GM20000 (cell line): ENCODE measurements at regions not wholly inside any gene's neighbourhood (a gene's known extent, or its start where the extent isn't known, plus 50 kb on each side); places are given as distances from the start of the nearest gene placed in this dataset.

Experiments
- DNase-seq: peaks from one replicate; pipeline ENCODE4 v3.0.0; 2012; ENCODE audit warnings: low spot score
- TF ChIP-seq, protein P1 (sequence below): IDR thresholded peaks from 2 replicates; pipeline ENCODE4 v1.5.1; 2012; ENCODE audit warnings: mild to moderate bottlenecking, control low read depth; ENCODE audit errors: extremely low read depth, missing control alignments

DNA sequence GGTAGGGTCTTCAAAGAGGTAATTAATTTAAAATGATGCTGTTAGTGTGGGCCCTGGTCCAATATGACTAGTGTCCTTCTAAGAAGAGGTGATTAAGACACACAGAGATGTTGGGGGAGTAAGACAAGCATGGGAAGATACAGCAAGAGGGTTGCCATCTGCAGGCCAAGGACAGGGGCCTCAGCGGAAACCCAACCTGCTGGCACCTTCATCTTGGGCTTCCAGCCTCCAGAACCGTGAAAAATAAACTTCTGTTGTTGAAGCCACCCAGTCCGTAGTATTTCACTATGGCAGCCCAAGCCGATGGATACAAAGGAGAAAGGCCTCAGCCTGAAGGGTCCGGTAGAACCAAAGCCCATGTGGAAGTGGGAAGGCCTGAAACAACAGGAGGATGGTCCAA lies 161.7 kb upstream of the UBE2E1 start:
- no peak for DNase-seq

GRCh38 chr3:23644676-23645075 lies 161.1 kb upstream of the UBE2E1 start:
- TF ChIP-seq, protein P1, sequence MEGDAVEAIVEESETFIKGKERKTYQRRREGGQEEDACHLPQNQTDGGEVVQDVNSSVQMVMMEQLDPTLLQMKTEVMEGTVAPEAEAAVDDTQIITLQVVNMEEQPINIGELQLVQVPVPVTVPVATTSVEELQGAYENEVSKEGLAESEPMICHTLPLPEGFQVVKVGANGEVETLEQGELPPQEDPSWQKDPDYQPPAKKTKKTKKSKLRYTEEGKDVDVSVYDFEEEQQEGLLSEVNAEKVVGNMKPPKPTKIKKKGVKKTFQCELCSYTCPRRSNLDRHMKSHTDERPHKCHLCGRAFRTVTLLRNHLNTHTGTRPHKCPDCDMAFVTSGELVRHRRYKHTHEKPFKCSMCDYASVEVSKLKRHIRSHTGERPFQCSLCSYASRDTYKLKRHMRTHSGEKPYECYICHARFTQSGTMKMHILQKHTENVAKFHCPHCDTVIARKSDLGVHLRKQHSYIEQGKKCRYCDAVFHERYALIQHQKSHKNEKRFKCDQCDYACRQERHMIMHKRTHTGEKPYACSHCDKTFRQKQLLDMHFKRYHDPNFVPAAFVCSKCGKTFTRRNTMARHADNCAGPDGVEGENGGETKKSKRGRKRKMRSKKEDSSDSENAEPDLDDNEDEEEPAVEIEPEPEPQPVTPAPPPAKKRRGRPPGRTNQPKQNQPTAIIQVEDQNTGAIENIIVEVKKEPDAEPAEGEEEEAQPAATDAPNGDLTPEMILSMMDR = no peak
- no peak for DNase-seq

More for the DNA sequence above, 161.7 kb upstream of the UBE2E1 start:
- TF ChIP-seq, protein P1 = no peak

DNA sequence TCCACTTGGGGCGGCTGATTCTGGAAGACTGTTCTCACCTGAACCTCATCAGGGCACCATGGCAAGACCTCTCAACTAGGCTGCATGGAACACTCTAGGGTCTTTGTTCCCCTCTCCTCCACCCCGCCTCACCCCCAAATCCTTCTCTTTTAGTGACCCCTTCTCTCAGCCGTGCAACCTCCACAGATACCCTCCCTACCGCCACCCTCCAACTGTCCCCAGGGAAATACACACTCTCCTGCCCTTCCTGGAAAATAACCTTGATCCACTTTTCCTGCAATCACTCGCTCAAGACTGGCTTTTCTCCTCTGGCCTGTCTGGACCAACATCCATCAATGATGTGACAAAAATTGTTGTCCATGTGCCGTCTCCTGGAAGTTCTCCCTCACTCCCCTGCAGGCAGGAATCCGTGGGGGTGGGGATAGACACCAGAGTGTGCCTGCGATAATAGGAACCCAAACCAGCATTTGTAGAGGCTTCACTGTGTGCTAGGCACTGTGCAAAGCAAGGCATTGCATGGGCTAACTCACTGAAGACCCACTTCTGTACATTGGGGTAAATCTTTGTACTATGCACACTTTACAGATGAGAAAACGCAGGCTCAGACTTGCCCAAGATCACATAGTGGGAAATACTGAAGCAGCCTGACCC lies 160.1 kb upstream of the UBE2E1 start:
- TF ChIP-seq, protein P1 = no peak

DNA sequence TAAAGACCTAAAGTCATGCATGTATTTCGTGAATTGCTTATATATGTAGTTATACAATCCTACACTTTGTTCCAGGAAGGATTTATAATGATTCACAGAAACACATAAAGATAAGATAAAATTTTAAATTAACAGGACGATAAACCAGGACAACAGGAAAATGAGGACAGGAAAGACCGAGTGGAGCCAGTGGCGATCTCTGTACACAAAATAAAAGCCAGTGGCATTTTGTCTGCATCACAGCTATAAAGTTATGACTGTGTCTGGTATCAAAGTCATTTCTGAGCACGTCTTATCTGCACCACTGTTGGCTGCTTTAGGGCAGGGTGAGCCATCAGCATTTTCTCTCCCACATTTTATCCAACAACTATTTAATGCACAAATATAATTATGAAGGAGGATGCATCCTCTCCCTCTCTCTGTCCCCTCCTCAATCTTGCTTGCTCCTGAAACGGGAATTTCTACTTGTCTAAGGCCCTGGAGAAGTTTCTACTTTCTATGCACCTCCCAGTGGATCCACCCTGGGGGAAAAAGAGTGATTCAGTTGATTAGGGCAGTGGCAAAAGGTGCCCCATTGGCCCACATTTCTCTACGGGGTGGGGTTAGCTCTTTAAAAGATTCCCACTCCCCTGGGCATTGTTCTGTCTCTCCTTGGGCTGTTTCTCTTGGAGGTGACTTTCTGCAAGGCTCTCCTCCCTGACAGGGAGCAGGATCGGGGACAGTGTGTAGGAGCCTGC lies 159.4 kb upstream of the UBE2E1 start:
- TF ChIP-seq, protein P1 = no peak
- DNase-seq = no peak

More for the DNA sequence above, 160.1 kb upstream of the UBE2E1 start:
- DNase-seq = no peak

DNA sequence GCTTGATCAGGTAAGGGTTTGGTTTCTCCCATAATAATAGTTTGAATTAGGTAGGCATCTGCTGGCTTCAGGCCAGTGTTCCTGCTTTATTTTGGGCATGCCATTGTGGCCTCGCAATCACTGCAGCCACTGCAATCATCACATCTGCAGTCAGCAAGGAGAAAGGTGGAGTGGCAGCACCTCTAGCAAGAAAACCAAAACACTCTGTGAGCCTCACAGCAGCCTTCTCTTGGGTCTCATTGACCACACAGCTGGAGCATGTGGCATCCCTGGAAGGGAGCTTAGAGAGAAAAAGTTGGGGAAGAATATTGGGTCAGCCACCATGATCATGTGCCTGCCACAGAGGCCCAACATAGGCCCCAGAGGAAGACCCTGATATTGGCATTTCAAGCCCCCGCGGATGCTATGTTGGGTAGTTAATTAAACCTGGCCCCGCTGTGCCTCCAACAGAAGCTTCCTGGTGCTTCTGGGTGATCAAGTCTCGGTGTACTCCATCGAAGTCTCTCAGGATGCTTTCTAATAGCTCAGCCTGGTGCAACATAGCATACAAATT lies 158.0 kb upstream of the UBE2E1 start:
- TF ChIP-seq, protein P1 = no peak
- DNase-seq = no peak

DNA sequence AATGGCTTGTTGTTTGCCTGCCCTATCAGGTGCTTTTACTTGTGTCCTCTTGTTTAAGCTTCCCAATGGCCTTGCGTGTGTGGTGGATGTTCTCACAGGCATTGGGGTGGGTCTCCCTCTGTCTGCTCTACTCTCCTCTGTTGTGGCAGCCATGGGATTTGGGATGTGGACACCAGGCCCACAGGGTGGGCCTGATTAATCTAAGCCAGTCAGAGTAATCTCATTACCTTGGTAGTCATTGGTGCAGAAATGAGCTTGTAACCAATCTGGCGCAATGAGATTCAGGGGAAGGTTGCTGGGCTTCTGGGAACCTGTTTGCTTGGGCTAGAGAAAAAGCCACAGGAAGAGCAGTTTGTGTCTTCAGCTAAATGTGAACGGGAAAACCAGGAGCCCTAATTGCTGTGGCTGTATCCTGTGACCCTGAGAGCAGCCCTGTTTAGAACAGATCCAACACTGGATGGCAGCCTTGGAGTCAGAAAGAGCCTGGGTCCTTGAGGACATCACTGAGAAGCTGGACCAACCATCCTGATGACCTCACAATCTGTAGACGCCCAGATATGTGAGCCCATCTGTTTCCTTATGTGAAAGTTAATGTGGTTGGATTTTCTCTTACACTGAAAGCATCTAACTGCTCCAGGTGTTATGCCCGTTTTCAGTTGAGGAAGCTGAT lies 157.3 kb upstream of the UBE2E1 start:
- DNase-seq = no peak
- TF ChIP-seq, protein P1 = no peak

- DNase-seq = no peak
- TF ChIP-seq, protein P1 = no peak
These were observed 156.8 kb upstream of the UBE2E1 start for GRCh38 chr3:23648996-23649395.
